H1 (cell line): ENCODE measurements at regions not wholly inside any gene's neighbourhood (a gene's known extent, or its start where the extent isn't known, plus 50 kb on each side); places are given as distances from the start of the nearest gene placed in this dataset.

Source experiments
- CTCF ChIA-PET: fragments of 300-600 bp; sonication (Branson Sonifier 250); formaldehyde crosslinking; loops from one replicate; lab custom pipeline; 2021; ENCODE audit not compliant: partially characterized antibody; lab: Charles Lee
- POLR2A ChIA-PET: fragments of 300-600 bp; sonication (Branson Sonifier 250); formaldehyde crosslinking; loops from one replicate; lab custom pipeline; 2021; ENCODE audit warnings: inconsistent platforms; ENCODE audit not compliant: partially characterized antibody; lab: Charles Lee
- DNase-seq, 2 experiments: peaks; one replicate each; pipeline versions ENCODE4 v3.0.0 to v3.0.0-alpha.2; 2010 to 2022; ENCODE audit warnings: low spot score in 2 of 2, low read depth in 1 of 2, mixed read lengths in 1 of 2
- FAIRE-seq: peaks from 2 replicates; lab custom pipeline; 2011; peaks lifted over from hg19 to GRCh38; lab: Jason Lieb, UNC
- H2AFZ ChIP-seq: 2 replicates; pipeline ENCODE4 v1.8.1; 2012; ENCODE audit warnings: low read length, inconsistent platforms
- H2AK5ac ChIP-seq: 2 replicates; pipeline ENCODE4 v1.6.1; 2013; ENCODE audit warnings: low read depth, low read length
- H2BK120ac ChIP-seq: replicated peaks from 2 replicates; pipeline ENCODE3; 2013; ENCODE audit warnings: low read depth, low read length, inconsistent platforms
- H2BK12ac ChIP-seq: 2 replicates; pipeline ENCODE4 v1.6.1; 2013; ENCODE audit warnings: low read depth, low read length
- H2BK15ac ChIP-seq: 2 replicates; pipeline ENCODE4 v1.6.1; 2013; ENCODE audit warnings: low read length
- H2BK20ac ChIP-seq: 2 replicates; pipeline ENCODE4 v1.6.1; 2013; ENCODE audit warnings: low read length
- H2BK5ac ChIP-seq: 2 replicates; pipeline ENCODE4 v1.6.1; 2013; ENCODE audit warnings: low read depth, low read length
- H3K14ac ChIP-seq: 2 replicates; pipeline ENCODE4 v1.6.1; 2013; ENCODE audit warnings: inconsistent platforms; ENCODE audit not compliant: insufficient read length
- H3K18ac ChIP-seq: 2 replicates; pipeline ENCODE4 v1.6.1; 2013; ENCODE audit warnings: low read length; ENCODE audit errors: extremely low read depth
- H3K23ac ChIP-seq: 2 replicates; pipeline ENCODE4 v1.6.1; 2013; ENCODE audit warnings: inconsistent platforms; ENCODE audit not compliant: insufficient read length
- H3K23me2 ChIP-seq: 2 replicates; pipeline ENCODE4 v1.6.1; 2013; ENCODE audit warnings: low read depth, low read length
- H3K27ac ChIP-seq: 2 replicates; pipeline ENCODE4 v1.6.1; 2011; ENCODE audit warnings: low read depth, low read length, inconsistent platforms
- H3K27me3 ChIP-seq, 4 experiments: replicated peaks in 1 of 4; 1 replicate in 1 of 4; 2 replicates in 3 of 4; pipeline versions ENCODE4 v1.6.1 to v1.8.1; 2011 to 2013; ENCODE audit warnings: low read length in 3 of 4, mild to moderate bottlenecking in 3 of 4, inconsistent platforms in 2 of 4, mixed read lengths in 2 of 4, moderate library complexity in 1 of 4; ENCODE audit not compliant: control insufficient read depth in 3 of 4, insufficient read depth in 3 of 4; ENCODE audit errors: extremely low read depth in 1 of 4
- H3K36me3 ChIP-seq, 4 experiments: 2 replicates each; pipeline versions ENCODE4 v1.6.1 to v1.8.1; 2011 to 2013; ENCODE audit warnings: mild to moderate bottlenecking in 4 of 4, low read length in 3 of 4, moderate library complexity in 2 of 4, control low read depth in 1 of 4, inconsistent platforms in 1 of 4; ENCODE audit not compliant: insufficient read depth in 4 of 4, control insufficient read depth in 2 of 4
- H3K4ac ChIP-seq: replicated peaks from 2 replicates; pipeline ENCODE3; 2013; ENCODE audit warnings: low read length, low read depth, mixed read lengths, inconsistent platforms; ENCODE audit not compliant: insufficient read length
- H3K4me1 ChIP-seq, 4 experiments: replicated peaks in 1 of 4; 1 replicate in 1 of 4; 2 replicates in 3 of 4; pipeline versions ENCODE4 v1.6.1 to v1.8.1; 2011 to 2013; ENCODE audit warnings: low read length in 3 of 4, inconsistent platforms in 2 of 4, mixed read lengths in 1 of 4; ENCODE audit not compliant: insufficient read depth in 4 of 4, control insufficient read depth in 3 of 4
- H3K4me2 ChIP-seq, 2 experiments: 2 replicates each; pipeline versions ENCODE4 v1.6.1 to v1.8.1; 2011 to 2013; ENCODE audit warnings: low read depth in 2 of 2, low read length in 2 of 2, control low read depth in 1 of 2, inconsistent platforms in 1 of 2, mild to moderate bottlenecking in 1 of 2; ENCODE audit not compliant: insufficient read depth in 1 of 2
- H3K4me3 ChIP-seq, 4 experiments: fragments of 200-600, 300-600 bp in 1 of 4; sonication (generic), shearing (Covaris generic), sonication (Bioruptor Twin) in 1 of 4; 2 replicates each; pipeline versions ENCODE4 v1.5.1 to v1.8.1; 2011 to 2016; ENCODE audit warnings: low read length in 4 of 4, low read depth in 3 of 4, control low read depth in 2 of 4, inconsistent platforms in 2 of 4, mild to moderate bottlenecking in 2 of 4, mixed read lengths in 1 of 4, moderate library complexity in 1 of 4; ENCODE audit not compliant: insufficient read depth in 2 of 4; ENCODE audit errors: extremely low read depth in 1 of 4
- H3K56ac ChIP-seq: replicated peaks from 2 replicates; pipeline ENCODE3; 2013; ENCODE audit warnings: low read depth, mild to moderate bottlenecking, mixed read lengths, low read length, inconsistent platforms; ENCODE audit not compliant: insufficient read length
- H3K79me1 ChIP-seq: 2 replicates; pipeline ENCODE4 v1.6.1; 2013; ENCODE audit warnings: low read depth, low read length, control low read depth
- H3K79me2 ChIP-seq, 2 experiments: 2 replicates each; pipeline versions ENCODE4 v1.6.1 to v1.8.1; 2012 to 2013; ENCODE audit warnings: low read length in 2 of 2, mild to moderate bottlenecking in 2 of 2, inconsistent platforms in 1 of 2; ENCODE audit not compliant: insufficient read depth in 2 of 2, control insufficient read depth in 1 of 2
- H3K9ac ChIP-seq, 4 experiments: replicated peaks in 1 of 4; 1 replicate in 1 of 4; 2 replicates in 3 of 4; pipeline versions ENCODE4 v1.6.1 to v1.8.1; 2011 to 2013; ENCODE audit warnings: low read depth in 3 of 4, low read length in 3 of 4, control low read depth in 2 of 4, mild to moderate bottlenecking in 2 of 4, moderate library complexity in 2 of 4, inconsistent platforms in 1 of 4; ENCODE audit errors: extremely low read depth in 1 of 4
- H3K9me3 ChIP-seq, 2 experiments: 2 replicates each; pipeline versions ENCODE4 v1.6.1 to v1.8.1; 2012 to 2013; ENCODE audit warnings: mild to moderate bottlenecking in 2 of 2, moderate library complexity in 2 of 2, control low read depth in 1 of 2, inconsistent platforms in 1 of 2, low read depth in 1 of 2, low read length in 1 of 2, mixed read lengths in 1 of 2; ENCODE audit not compliant: insufficient read depth in 2 of 2
- H4K20me1 ChIP-seq, 2 experiments: replicated peaks in 1 of 2; 2 replicates each; pipeline versions ENCODE3 to v1.8.1; 2011 to 2013; ENCODE audit warnings: inconsistent platforms in 2 of 2, low read length in 2 of 2, mild to moderate bottlenecking in 1 of 2; ENCODE audit not compliant: insufficient read depth in 2 of 2, control insufficient read depth in 1 of 2
- H4K5ac ChIP-seq: 2 replicates; pipeline ENCODE4 v1.6.1; 2013; ENCODE audit warnings: low read length, low read depth, mixed read lengths, inconsistent platforms; ENCODE audit not compliant: insufficient read length
- H4K8ac ChIP-seq: 2 replicates; pipeline ENCODE4 v1.8.0; 2013; ENCODE audit warnings: mild to moderate bottlenecking, moderate library complexity, low read length, inconsistent platforms; ENCODE audit not compliant: insufficient read depth; ENCODE audit errors: extremely low read depth
- H4K91ac ChIP-seq: replicated peaks from 2 replicates; pipeline ENCODE3; 2013; ENCODE audit warnings: low read length, mixed read lengths, inconsistent platforms; ENCODE audit not compliant: insufficient read length
- CBX8 ChIP-seq: fragments of 300-800, 300-1000 bp; sonication (generic); IDR thresholded peaks from 2 replicates; pipeline ENCODE4 v1.7.1; 2016; ENCODE audit warnings: low read depth, low read length, borderline replicate concordance
- EGR1 ChIP-seq: IDR thresholded peaks from 2 replicates; pipeline ENCODE4 v1.6.1; 2011; ENCODE audit warnings: low read depth, low read length, borderline replicate concordance
- GTF2F1 ChIP-seq: IDR thresholded peaks from 2 replicates; pipeline ENCODE4 v1.6.1; 2012; ENCODE audit warnings: low read depth, low read length, improper control_type of control experiment, borderline replicate concordance
- PHF8 ChIP-seq: fragments of 200-600 bp; sonication (generic); conservative IDR thresholded peaks from 2 replicates; pipeline ENCODE4 v1.7.1; 2012; ENCODE audit warnings: low read depth, mild to moderate bottlenecking, inconsistent platforms, low read length, moderate library complexity
- POU5F1 ChIP-seq: IDR thresholded peaks from 2 replicates; pipeline ENCODE4 v1.6.1; 2011; ENCODE audit warnings: low read depth, mild to moderate bottlenecking, low read length, moderate library complexity
- RFX5 ChIP-seq: IDR thresholded peaks from 2 replicates; pipeline ENCODE4 v1.6.1; 2011; ENCODE audit warnings: low read depth, low read length, improper control_type of control experiment, borderline replicate concordance
- RNF2 ChIP-seq: fragments of 200-900, 300-1000 bp; sonication (generic); IDR thresholded peaks from 2 replicates; pipeline ENCODE4 v1.7.1; 2016; ENCODE audit warnings: borderline replicate concordance, low read depth, mild to moderate bottlenecking, antibody characterized with exemption, low read length; ENCODE audit not compliant: poor library complexity, severe bottlenecking; ENCODE audit errors: missing control alignments
- SIN3A ChIP-seq, 2 experiments: IDR thresholded peaks in 1 of 2; conservative IDR thresholded peaks in 1 of 2; 2 replicates each; pipeline ENCODE4 v1.6.1; 2011 to 2012; ENCODE audit warnings: low read length in 2 of 2, improper control_type of control experiment in 1 of 2, low read depth in 1 of 2, mild to moderate bottlenecking in 1 of 2
- SP1 ChIP-seq: IDR thresholded peaks from 2 replicates; pipeline ENCODE4 v1.6.1; 2011; ENCODE audit warnings: low read depth, low read length
- SUZ12 ChIP-seq: fragments of 200-600 bp; sonication (generic); IDR thresholded peaks from 2 replicates; pipeline ENCODE4 v1.6.1; 2012; ENCODE audit warnings: mild to moderate bottlenecking, inconsistent platforms, low read length, moderate library complexity, mixed read lengths
- WGBS, 2 experiments: shearing (Covaris generic) in 1 of 2; methylation state at CpG; one replicate each; pipeline versions ENCODE4 v1.1.6 to v1.1.7; 2013 to 2015; ENCODE audit warnings: low lambda C conversion rate in 2 of 2, mixed read lengths in 2 of 2, inconsistent platforms in 1 of 2, low coverage in 1 of 2, missing lambda C conversion rate in 1 of 2; ENCODE audit not compliant: insufficient replicate concordance in 2 of 2, insufficient coverage in 1 of 2, insufficient read length in 1 of 2; ENCODE audit errors: extremely low coverage in 1 of 2, missing lambda C conversion rate in 1 of 2; 5-methylcytosine and 5-hydroxymethylcytosine counted together

DNA sequence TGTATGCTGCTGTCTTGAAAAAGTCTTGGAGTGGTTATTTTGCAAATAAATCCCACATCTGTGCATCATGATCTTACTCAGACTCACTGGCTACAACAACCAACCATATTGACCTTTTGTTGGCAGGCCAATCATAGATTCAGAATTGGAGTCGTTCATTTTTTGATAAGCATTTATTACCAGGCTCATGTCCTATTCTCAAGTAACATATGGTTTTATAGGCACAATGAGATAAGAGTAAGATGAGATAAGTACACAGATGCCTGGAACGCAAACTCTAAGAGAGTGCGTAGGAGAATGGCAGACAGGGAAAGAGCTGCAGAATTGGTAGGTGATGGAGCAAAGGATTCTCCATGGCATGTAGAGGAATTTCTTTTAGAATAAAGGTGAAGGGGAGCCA, 71.6 kb upstream of the SLC5A12 start:
- FAIRE-seq (no peak), DNase-seq (no peak)
- Histone ChIP-seq H3K4me1 (no peaks in the 10 kb centered on the region), H4K5ac (no peak overlapping the region), H2BK120ac (no peak overlapping the region), H4K91ac (no peak overlapping the region), H2BK20ac (no peak overlapping the region), H3K36me3 (no peaks in the 10 kb centered on the region), H3K18ac (no peak overlapping the region), H2BK15ac (no peak overlapping the region), H4K20me1 (no peaks in the 10 kb centered on the region), H3K23ac (no peak overlapping the region), H3K79me2 (no peaks in the 10 kb centered on the region), H4K8ac (no peak overlapping the region), H3K27ac (no peak overlapping the region), H3K9me3 (no peaks in the 10 kb centered on the region), H2AK5ac (no peak overlapping the region), H3K14ac (no peak overlapping the region), H2BK12ac (no peak overlapping the region), H2AFZ (no peak overlapping the region), H3K9ac (no peak overlapping the region), H3K23me2 (no peaks in the 10 kb centered on the region), H3K4me3 (no peak overlapping the region), H3K27me3 (no peaks in the 10 kb centered on the region), H3K4ac (no peak overlapping the region), H2BK5ac (no peak overlapping the region), H3K79me1 (no peaks in the 10 kb centered on the region), H3K56ac (no peak overlapping the region), H3K4me2 (no peak overlapping the region)
- TF ChIP-seq SUZ12 (no peak), RNF2 (no peak), POU5F1 (no peak), EGR1 (no peak), RFX5 (no peak), SP1 (no peak), CBX8 (no peak), PHF8 (no peak), GTF2F1 (no peak), SIN3A (conservative IDR thresholded peaks at IDR 0.05 in 1 of 2, IDR thresholded peaks at IDR 0.05 in 1 of 2; ENCODE audit: low read depth in 1 of 2, low read length in 2 of 2) (no peak)
- ChIA-PET CTCF (no interaction called here), POLR2A (no interaction called here)
- 91% methylated on average over 3 of the region's 3 CpGs; no CpG with 5 or more reads in 1 of the 2 experiments for WGBS, 2 experiments
